ENCODE measurements at regions not wholly inside any gene's neighbourhood (a gene's known extent, or its start where the extent isn't known, plus 50 kb on each side); places are given as distances from the start of the nearest gene placed in this dataset.

- no peaks in the 10 kb centered on the region for H3K9me3 ChIP-seq (ENCODE audit: control insufficient read depth, insufficient read depth, low read depth, low read length)
- no peak overlapping the region for H3K4me3 ChIP-seq (replicated peaks in 1 of 4; ENCODE audit: control extremely low read depth in 1 of 4, insufficient read depth in 1 of 4, low read depth in 3 of 4, low read length in 4 of 4)
- no peaks in the 10 kb centered on the region for H3K36me3 ChIP-seq (ENCODE audit: control insufficient read depth, insufficient read depth, low read length)
- H3K79me2 ChIP-seq (ENCODE audit: control insufficient read depth, insufficient read depth, low read length) = no peaks in the 10 kb centered on the region
- H3K9ac ChIP-seq (ENCODE audit: insufficient read depth, low read length) = no peak overlapping the region
- no peaks in the 10 kb centered on the region for H3K27me3 ChIP-seq (ENCODE audit: control insufficient read depth, insufficient read depth, low read length)
- H2AFZ ChIP-seq (ENCODE audit: low read length) = no peak overlapping the region
- peak; percentile 5 to 14 for DNase-seq (ENCODE audit: low read depth in 2 of 2)
- peaks cover 8% of the 10 kb centered on the region for H3K4me1 ChIP-seq (ENCODE audit: control insufficient read depth, extremely low read depth, insufficient read depth, low read length)
- H3K27ac ChIP-seq (ENCODE audit: insufficient read depth, low read length) = no peak overlapping the region
- TF ChIP-seq EZH2 (IDR thresholded peaks at IDR 0.05; ENCODE audit: low read length, missing control alignments) = no peak
- TF ChIP-seq CTCF (conservative IDR thresholded peaks at IDR 0.05 in 1 of 2, IDR thresholded peaks at IDR 0.05 in 1 of 2; ENCODE audit: low read depth in 1 of 2, low read length in 2 of 2) = no peak
- H4K20me1 ChIP-seq (ENCODE audit: control insufficient read depth, extremely low read depth, insufficient read depth, low read length) = no peaks in the 10 kb centered on the region
- no peak overlapping the region for H3K4me2 ChIP-seq (ENCODE audit: extremely low read depth, insufficient read depth, low read length)
Measured at GRCh38 chr11:130997278-130997677, 81.0 kb upstream of the SNX19 start.

GRCh38 chr11:130999086-130999485 is 82.8 kb upstream of the SNX19 start:
- H4K20me1 ChIP-seq (ENCODE audit: control insufficient read depth, extremely low read depth, insufficient read depth, low read length) = no peaks in the 10 kb centered on the region
- H3K4me2 ChIP-seq (ENCODE audit: extremely low read depth, insufficient read depth, low read length) = peak overlapping the region; percentile 1
- no peaks in the 10 kb centered on the region for H3K79me2 ChIP-seq (ENCODE audit: control insufficient read depth, insufficient read depth, low read length)
- H3K4me3 ChIP-seq (replicated peaks in 1 of 4; ENCODE audit: control extremely low read depth in 1 of 4, insufficient read depth in 1 of 4, low read depth in 3 of 4, low read length in 4 of 4) = no peak overlapping the region
- no peak overlapping the region for H3K9ac ChIP-seq (ENCODE audit: insufficient read depth, low read length)
- H3K36me3 ChIP-seq (ENCODE audit: control insufficient read depth, insufficient read depth, low read length) = no peaks in the 10 kb centered on the region
- TF ChIP-seq EZH2 (IDR thresholded peaks at IDR 0.05; ENCODE audit: low read length, missing control alignments) = no peak
- no peak for TF ChIP-seq CTCF (conservative IDR thresholded peaks at IDR 0.05 in 1 of 2, IDR thresholded peaks at IDR 0.05 in 1 of 2; ENCODE audit: low read depth in 1 of 2, low read length in 2 of 2)
- no peaks in the 10 kb centered on the region for H3K9me3 ChIP-seq (ENCODE audit: control insufficient read depth, insufficient read depth, low read depth, low read length)
- H2AFZ ChIP-seq (ENCODE audit: low read length) = peak overlapping the region; percentile 58
- no peaks in the 10 kb centered on the region for H3K27me3 ChIP-seq (ENCODE audit: control insufficient read depth, insufficient read depth, low read length)
- DNase-seq (ENCODE audit: low read depth in 2 of 2) = peak; percentile 71 to 87
- peak overlapping the region; percentile 60 for H3K27ac ChIP-seq (ENCODE audit: insufficient read depth, low read length)
- peaks cover 8% of the 10 kb centered on the region for H3K4me1 ChIP-seq (ENCODE audit: control insufficient read depth, extremely low read depth, insufficient read depth, low read length)

GRCh38 chr11:130999992-131000770 is 83.9 kb upstream of the SNX19 start:
- H3K27ac ChIP-seq (ENCODE audit: insufficient read depth, low read length) = peak overlapping the region; percentile 60
- peaks cover 8% of the 10 kb centered on the region for H3K4me1 ChIP-seq (ENCODE audit: control insufficient read depth, extremely low read depth, insufficient read depth, low read length)
- H3K4me2 ChIP-seq (ENCODE audit: extremely low read depth, insufficient read depth, low read length) = peak overlapping the region; percentile 67
- H3K36me3 ChIP-seq (ENCODE audit: control insufficient read depth, insufficient read depth, low read length) = no peaks in the 10 kb centered on the region
- H3K79me2 ChIP-seq (ENCODE audit: control insufficient read depth, insufficient read depth, low read length) = no peaks in the 10 kb centered on the region
- TF ChIP-seq CTCF (conservative IDR thresholded peaks at IDR 0.05 in 1 of 2, IDR thresholded peaks at IDR 0.05 in 1 of 2; ENCODE audit: low read depth in 1 of 2, low read length in 2 of 2) = no peak
- TF ChIP-seq EZH2 (IDR thresholded peaks at IDR 0.05; ENCODE audit: low read length, missing control alignments) = no peak
- H3K27me3 ChIP-seq (ENCODE audit: control insufficient read depth, insufficient read depth, low read length) = no peaks in the 10 kb centered on the region
- H3K9ac ChIP-seq (ENCODE audit: insufficient read depth, low read length) = no peak overlapping the region
- no peaks in the 10 kb centered on the region for H4K20me1 ChIP-seq (ENCODE audit: control insufficient read depth, extremely low read depth, insufficient read depth, low read length)
- no peaks in the 10 kb centered on the region for H3K9me3 ChIP-seq (ENCODE audit: control insufficient read depth, insufficient read depth, low read depth, low read length)
- H3K4me3 ChIP-seq (replicated peaks in 1 of 4; ENCODE audit: control extremely low read depth in 1 of 4, insufficient read depth in 1 of 4, low read depth in 3 of 4, low read length in 4 of 4) = peak overlapping the region in 1 of 4 experiments; percentile 13
- H2AFZ ChIP-seq (ENCODE audit: low read length) = no peak overlapping the region
- DNase-seq (ENCODE audit: low read depth in 2 of 2) = peak; percentile 96 to 97
